IPS-18c (cell line): ENCODE measurements at regions not wholly inside any gene's neighbourhood (a gene's known extent, or its start where the extent isn't known, plus 50 kb on each side); places are given as distances from the start of the nearest gene placed in this dataset.
"Not testable (repeated sequence)": the region's sequence is repeated elsewhere in the genome, so short reads cannot be mapped to it uniquely, and the experiment has no call there.

Source experiments
- H3K4me3 ChIP-seq: 2 replicates; pipeline ENCODE4 v1.7.0; 2013; ENCODE audit warnings: low read depth, mild to moderate bottlenecking, low read length, moderate library complexity; ENCODE audit not compliant: insufficient read depth
- H3K9me3 ChIP-seq: one replicate; pipeline ENCODE4 v1.6.1; 2013; ENCODE audit warnings: mild to moderate bottlenecking, low read length, moderate library complexity; ENCODE audit not compliant: control insufficient read depth, insufficient read depth

DNA sequence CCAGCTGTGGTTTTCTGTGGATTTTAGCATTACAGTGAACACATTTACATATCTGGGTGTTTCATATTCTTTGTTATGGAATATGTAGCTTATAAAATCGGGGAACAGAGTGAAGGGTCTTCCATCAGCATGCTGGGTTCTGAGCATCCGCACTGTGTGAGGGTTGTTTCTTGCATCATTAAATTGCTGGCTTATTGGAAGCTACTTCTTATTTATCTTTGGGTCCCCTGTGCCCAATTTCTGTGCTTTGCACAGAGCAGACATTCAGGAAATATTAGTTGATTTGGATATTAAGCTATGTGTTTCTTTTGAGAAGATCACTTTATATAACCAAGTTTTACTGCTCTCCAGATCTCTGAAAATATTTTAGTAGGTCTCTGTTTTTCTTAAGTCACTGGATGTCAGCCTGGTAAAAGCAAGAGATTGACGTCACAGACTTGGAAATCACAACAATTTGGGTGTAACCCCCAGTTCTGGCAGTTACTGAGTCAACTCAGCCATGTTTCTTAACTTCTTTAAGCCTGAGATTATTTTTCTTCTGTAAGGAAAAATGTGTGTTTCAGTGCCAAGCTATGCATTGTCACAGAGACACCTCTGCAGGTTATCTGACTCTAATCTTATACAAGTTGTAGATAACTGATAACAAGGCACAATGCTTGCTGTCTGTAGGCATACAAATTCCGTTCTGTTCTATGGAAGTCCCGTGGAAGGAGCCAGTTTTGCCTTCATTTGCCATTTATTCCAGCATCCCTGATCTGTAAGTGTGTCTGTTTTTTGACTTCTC, 258.3 kb upstream of the KAZN start:
- no peak overlapping the region for H3K4me3 ChIP-seq
- no peaks in the 10 kb centered on the region for H3K9me3 ChIP-seq

DNA sequence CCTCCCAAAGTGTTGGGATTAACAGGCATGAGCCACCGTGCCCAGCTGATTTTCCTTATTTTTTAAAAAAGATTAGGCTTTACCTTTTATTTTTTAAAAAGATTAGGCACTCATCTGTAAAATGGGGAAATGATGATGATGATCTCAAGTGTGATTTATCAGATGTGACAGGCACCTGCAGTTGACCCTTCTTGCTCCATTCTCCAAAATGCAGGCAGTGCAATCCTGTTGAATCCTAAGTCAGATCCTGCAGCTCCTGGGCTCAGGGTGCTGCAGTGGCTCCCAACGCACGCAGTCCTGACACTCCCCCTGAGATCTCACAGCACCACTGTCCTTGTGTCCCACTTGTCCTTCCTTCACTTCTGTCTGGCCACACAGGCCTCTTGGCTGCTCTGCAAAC, 257.3 kb upstream of the KAZN start:
- Histone ChIP-seq H3K4me3 (no peak overlapping the region), H3K9me3 (no peaks in the 10 kb centered on the region)

DNA sequence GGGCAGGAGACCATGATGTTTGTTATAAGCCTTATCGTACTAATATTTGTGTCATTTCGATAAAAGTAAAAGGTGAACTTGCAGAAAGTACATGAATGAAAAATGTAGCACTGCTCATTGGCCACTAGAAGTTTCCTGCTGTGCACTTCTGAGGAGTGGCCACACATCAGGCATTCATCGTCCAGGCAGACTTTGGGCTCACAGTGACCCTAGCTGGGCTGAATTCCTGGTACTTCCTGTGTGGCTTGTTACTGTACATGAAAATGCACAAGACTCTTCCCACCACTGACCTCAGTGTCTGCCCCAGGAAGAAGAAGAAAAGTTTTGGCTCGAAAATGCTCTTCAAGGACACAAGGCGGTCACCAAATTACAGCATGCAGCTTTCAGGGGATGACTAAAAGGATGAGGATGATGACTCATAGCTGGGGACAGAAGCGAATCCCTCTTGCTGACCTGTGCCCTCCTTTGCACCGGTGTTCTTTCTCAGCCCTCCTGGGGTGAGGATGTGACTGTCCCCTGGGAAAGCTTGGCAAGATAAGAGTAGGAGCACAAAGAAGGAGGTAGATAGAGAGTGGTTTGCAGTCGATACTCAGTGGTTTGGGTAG, 252.4 kb upstream of the KAZN start:
- no peak overlapping the region for H3K4me3 ChIP-seq
- no peaks in the 10 kb centered on the region for H3K9me3 ChIP-seq

DNA sequence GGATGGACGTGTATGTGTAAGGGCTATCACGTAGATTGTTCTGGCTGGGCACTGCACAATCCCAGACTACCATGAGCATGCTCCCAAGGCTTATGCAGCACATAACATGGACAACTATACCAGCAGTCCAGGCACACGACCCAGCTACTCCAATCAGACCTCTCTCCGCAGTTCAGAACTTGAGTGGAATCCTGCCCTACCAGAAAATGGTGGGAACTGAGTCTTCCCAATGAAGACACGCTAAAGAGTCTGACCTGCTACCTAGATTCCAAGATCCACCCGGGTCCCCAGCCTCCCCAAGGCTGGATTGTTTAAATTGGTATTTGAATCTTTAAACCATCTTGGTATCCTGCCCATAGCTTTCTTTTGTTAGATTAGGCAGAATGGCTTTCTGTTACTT, 251.3 kb upstream of the KAZN start:
- no peak overlapping the region for H3K4me3 ChIP-seq
- no peaks in the 10 kb centered on the region for H3K9me3 ChIP-seq

DNA sequence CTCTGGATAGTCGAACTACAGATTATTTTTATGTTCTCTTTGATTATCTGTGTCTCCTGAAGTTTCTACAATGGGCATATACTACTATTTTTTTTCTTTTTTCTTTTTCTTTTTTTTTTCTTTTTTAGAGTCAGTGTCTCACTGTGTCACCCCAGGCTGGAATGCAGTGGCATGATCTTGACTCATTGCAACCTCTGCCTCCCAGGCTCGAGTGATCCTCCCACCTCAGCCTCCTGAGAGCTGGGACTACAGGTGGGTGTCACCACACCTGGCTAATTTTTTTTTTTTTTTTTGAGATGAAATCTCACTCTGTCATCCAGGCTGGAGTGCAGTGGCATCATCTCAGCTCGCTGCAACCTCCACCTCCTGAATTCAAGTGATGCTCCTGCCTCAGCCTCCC, 250.7 kb upstream of the KAZN start:
- Histone ChIP-seq H3K9me3 (no peaks in the 10 kb centered on the region), H3K4me3 (no peak overlapping the region)

DNA sequence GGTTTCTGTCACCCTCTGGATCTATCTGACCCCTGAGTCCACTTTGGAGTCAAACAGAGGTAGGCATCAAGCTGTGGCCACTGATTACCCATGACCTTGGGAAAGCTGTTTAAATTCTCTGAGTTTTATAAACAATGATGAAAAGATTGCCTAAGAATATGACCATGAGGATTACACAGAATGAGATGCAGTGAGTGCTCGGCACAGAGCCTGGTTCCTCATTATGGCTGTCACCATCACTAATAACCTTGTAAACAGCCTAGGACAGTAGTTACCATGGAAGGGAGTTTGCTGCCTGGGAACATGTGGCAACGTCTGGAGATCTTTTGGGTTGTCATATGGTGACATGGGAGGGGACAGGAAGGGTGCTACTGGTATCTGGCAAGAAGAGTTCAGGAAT, 248.3 kb upstream of the KAZN start:
- H3K9me3 ChIP-seq = no peaks in the 10 kb centered on the region

DNA sequence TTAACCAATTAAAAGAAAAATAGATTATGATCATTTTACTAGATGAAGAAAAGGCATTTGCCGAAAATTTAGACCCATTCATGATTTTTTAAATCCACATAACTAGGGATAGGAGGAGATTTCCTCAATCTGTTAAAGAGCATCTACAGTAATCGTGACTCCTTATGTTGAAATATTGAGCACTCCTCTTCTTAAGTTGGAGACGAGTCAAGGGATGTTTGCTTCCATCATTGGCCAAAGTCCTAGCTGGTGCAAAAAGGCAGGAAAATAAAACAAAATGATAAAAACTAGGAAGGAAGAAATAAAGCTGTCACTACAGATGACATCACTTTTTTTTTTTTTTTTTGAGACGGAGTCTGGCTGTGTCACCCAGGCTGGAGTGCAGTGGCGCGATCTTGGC, 245.6 kb upstream of the KAZN start:
- Histone ChIP-seq H3K9me3 (no peaks in the 10 kb centered on the region), H3K4me3 (no peak overlapping the region)

More for the DNA sequence above, 248.3 kb upstream of the KAZN start:
- H3K4me3 ChIP-seq = no peak overlapping the region

DNA sequence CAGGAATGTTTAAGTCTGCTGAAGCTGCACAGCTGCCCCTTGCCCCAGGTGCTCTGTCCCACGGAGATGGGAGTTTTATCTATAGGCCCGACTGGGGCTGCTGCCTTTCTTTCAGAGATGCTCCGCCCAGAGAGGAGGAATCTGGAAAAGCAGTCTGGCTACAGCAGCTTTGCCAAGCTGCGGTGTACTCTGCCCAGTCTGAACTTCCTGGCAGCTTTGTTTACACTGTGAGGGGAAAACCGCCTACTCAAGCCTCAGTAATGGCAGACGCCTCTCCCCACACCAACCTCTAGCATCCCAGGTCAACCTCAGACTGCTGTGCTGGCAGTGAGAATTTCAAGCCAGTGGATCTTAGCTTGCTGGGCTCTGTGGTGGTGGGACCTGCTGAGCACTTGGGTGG, 237.5 kb upstream of the KAZN start:
- not testable (repeated sequence) for H3K4me3 ChIP-seq, H3K9me3 ChIP-seq

DNA sequence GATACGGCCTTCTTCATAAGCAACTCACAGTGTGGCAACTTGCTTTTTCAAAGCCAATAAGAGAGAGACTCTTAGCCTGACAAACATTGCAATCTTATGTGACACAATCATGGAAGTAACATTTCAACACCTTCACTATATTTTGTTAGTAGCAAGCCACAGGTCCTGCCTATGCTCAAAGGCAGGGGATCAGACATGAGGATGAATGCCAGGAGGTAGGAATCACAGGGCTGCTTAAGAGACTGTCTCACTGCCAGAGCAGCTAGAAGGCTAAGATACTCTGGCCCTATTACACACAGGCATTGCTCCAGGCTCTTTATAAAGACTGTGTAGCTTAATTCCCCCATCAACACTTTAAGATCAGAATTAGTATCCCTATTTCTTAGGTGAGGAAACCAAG, 236.2 kb upstream of the KAZN start:
- Histone ChIP-seq H3K4me3 (no peak overlapping the region), H3K9me3 (no peaks in the 10 kb centered on the region)

DNA sequence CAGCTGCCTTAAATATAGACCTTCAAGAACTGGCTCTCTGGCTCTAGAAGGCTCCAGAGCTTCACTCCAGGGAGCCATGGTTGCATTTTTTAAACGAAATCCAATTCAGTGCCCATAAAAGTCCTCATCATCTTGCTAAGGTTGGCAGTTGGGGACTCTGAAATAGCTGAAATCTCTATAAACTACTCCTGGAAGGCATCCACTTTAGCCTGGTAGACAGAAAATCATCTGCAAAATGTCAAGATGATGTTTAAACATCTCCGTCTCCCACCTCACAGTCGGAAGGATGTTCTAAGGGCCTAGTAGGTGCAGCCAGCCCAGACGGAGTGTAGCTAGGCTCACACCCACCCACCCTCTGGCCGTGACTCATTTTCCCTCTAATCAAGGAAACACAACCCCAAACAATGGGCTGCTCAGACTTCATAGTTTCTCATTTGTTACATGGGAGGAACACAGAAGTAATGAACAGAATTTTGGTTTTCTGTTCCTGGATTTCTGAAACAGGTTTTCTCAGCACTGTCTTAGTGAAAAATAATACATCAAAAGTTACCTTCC, 235.4 kb upstream of the KAZN start:
- Histone ChIP-seq H3K4me3 (no peak overlapping the region), H3K9me3 (no peaks in the 10 kb centered on the region)

DNA sequence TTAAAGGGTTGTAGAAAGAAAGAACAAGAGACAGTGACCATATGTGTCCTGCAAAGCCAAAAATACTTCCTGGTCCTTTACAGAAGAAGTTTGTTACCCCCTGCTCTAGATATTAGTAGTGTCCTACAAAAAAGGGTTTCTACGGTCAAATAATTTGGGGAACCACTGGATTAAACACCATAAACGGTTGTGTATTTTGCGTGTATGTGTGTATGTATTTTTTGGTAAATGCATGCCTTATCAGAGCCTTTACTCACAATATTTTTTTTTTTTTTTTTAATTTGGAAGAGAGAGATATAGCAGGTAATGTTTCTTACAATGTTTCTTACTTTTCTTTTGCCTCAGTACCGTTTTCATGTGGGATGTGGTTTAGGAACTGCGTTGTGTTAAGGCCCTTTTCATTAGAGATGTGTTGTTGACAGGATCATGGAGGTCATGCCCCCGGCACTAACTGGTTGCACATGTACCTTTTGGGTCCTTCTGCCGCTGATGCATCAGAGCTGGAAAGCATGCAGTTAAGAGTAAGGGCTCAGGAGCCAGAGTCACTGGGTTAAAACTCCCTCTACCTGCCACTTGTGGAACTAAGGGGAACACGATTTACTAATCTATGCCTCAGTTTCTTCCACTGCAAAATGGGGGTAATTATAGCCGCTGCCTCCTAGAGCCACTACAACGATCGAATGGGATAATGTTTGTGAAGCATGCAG, 234.6 kb upstream of the KAZN start:
- no peak overlapping the region for H3K4me3 ChIP-seq
- H3K9me3 ChIP-seq = no peaks in the 10 kb centered on the region

DNA sequence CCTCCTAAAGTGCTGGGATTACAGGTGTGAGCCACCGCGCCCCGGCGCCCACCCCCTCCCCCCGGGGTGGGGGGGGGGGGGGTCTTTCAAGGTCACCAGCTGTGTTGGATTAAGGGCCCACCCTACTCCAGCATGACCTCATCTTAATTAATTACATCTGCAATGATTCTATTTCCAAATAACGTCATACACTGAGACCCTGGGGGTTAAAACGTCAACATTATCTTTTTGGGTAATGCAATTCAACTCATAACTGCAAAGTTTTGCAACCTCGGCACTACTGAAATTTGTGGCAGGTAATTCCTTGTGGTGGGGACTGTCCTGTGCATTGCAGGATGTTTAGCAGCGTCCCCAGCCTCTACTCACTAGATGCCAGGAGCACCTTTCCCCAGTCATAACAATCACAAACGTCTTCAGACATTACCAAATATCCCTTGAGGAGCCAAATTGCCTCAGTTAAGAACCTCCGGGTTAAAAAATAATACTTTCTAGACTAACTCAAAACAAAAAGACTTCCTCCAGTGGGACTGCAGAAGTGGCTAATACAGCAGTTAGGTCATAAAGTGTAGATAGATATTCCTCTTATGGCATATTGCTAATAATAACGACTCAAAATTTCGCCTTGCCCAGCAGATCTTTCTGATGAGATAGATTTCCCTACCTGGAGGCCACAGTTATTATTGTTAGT, 233.0 kb upstream of the KAZN start:
- H3K9me3 ChIP-seq = no peaks in the 10 kb centered on the region
- H3K4me3 ChIP-seq = no peak overlapping the region

DNA sequence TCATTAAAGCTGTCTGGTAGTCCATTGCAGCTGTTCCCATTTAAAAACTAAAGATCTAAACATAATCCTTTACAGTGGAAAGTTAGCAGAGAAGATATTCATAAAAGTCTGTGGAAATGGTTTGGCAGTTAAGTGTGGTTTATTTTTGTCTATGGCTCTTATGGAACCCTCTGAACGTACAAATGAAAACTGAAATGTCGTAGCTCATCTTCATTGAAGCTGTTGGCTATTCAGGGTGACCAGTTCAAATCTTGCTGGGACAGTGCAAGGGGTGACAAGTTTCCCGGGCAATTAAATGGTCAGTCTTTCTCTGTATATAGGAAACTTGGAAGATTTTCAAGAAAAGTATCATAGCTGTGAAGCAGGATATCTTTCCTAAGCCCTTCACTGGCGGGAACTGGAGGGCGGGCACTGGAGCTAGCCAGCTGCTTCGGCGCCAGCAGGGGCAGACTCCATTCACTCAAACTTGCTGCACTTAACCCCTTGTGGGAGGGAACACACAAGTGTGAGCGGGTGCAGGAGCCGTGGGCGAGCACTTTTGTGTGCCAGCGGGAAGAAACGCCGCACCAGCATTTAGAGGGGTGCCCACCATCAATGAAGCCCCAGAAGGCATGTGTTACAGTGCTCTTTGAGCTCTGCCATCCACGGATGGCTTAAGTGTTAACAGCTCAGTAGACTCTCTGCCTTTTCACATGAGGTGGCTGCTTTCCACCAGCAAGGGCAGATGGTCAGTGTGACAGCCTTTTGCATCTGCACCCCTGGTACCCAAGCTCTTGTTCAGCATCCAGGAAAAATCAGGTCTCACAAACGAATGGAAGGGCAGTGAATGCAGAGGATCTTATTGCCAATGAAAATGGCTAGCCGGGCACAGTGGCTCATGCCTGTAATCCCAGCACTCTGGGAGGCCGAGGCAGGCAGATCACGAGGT, 232.1 kb upstream of the KAZN start:
- Histone ChIP-seq H3K9me3 (no peaks in the 10 kb centered on the region), H3K4me3 (no peak overlapping the region)

DNA sequence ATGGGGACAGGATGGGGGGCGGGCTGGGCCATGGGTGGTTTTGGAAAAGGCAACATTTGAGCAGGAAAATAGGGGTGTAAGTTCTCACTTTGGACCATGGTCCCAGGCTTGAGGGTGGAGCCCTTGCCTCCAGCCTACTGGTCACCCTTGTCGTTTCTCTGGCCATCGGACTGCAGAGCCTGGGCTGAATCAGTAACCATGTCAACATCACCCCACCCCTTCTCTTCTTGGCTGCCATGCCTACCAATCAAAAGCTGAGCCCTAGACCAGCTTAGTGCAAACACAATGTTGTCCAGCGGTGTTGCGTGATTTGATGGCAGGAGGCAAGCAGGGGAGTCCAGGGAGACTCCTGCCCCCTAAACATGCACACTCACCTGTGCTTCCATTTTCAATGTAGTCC, 231.0 kb upstream of the KAZN start:
- Histone ChIP-seq H3K4me3 (no peak overlapping the region), H3K9me3 (no peaks in the 10 kb centered on the region)

DNA sequence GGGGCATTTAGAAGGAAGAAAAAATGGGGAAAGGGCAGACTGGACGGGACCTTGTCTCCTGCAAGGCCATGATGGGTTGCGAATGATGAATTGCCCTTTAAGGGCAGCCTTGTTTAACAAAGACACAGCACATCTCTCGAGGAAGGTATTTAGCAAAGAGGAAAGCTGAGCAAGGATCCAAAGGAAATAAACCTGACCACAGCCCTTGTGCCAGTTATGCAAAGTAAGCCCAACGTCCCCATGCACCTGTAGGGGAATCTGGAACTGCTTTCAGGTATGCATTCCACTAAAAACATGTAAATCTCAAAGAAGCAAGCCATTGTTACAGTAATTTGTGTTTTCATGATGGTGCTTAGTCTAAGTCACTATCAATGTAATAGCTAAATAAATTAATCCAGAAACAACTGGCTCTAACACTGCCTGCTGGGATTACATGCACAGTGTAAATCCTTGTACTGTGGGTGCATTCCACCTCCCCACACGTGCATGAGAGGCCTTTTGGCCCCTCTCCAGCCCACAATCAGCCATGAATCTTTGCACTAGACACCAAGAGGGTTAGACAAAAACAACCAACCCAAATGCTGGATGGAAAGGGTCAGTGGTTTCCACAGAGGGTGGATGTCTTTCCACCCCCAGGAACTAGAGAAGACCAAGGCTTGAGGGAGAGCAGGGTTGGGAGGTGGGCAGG, 228.8 kb upstream of the KAZN start:
- Histone ChIP-seq H3K9me3 (peaks cover 2% of the 10 kb centered on the region), H3K4me3 (peak overlapping the region; percentile 3; the same call in 1 of the 2 replicates)
